ENCODE measurements at regions not wholly inside any gene's neighbourhood (a gene's known extent, or its start where the extent isn't known, plus 50 kb on each side); places are given as distances from the start of the nearest gene placed in this dataset.
A peak's percentile ranks its signal among the peaks of the same experiment; 100 is the strongest.

DNA sequence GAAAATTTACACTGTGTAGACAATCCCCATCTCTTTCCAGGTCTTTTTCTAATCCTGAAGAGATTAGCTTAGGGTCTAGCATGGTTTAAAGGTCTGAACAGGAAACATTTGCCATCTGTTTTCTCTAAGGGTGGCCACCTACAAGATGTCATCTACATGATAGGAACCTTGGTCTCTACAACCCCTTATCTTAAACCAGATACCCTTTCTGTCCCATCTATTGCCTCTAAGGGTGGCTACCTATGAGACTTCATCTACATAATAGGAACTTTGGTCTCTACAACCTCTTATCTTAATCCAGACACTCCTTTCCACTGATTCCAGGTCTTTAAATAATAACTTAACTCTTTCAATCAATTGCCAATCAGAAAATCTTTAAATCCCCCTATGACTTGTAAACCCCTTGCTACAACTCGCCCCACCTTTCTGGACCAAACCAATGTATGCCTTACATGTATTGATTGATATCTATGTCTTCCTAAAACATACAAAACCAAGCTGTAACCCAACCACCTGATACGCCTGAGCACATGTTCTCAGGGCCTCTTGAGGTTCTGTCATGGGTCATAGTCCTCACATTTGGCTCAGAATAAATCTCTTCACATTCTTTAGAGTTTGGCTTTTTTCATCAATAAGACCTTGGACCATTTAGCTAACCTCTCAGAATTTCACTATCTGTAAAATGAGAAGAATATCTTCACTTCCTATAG, 605.0 kb downstream of the TUSC7 start:
- DNase-seq, result no peak

DNA sequence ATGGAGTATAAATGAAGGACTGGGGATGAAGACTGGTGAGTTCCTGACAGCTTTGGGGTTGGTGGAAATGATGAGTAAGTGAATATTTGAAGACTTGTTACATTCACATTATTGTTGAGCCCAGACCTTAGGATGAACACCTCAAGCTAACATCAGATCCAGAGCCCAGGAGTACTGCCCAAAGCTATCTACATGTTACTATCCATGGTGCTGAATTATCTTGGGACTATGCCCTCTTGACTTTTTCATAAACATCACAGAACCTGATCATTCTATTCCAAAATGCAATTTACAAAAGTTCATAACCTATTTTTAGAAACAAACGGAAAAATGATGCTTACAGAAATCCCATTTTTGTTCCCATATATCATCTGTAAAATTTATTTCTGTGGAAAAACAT, 613.3 kb downstream of the TUSC7 start:
- peak; percentile 13 for DNase-seq

DNA sequence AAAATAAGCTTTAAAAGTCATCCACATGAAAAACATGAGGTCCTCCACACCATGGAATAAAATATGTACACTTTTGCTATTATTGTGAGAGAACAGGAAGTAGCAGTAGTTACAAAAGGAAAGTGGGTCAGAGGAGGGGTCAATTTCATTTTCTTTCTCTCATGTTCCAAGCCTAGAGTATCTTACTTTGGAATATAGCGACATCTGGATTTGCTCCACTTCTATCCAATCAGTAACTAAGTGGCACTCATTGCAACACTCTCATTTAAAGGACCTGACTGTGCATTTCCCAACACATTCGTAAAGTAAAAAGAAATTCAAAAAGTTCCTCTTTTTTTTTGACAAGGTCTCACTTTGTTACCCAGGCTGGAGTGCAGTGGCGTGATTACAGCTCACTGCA, 637.3 kb downstream of the TUSC7 start:
- no peak for DNase-seq

DNA sequence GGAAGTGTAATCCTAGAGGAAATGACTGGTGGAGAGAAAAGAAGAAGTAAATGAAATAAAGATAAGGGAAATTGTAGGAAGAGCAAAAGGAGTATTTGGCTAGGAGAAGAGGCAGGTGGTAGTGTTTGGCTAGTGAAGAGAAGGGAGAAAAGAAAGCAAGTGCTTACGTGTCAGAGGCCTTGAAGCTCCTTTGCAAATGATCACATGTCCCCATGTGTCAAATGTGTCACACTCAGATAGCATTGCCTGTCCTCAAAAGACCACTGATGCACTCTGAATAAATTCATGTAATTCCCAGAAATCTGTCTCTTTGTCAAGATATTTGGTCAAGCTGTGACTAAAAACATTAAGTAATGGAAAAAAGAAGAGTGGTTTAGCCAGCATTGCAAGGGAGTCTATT, 639.3 kb downstream of the TUSC7 start:
- no peak for DNase-seq

DNA sequence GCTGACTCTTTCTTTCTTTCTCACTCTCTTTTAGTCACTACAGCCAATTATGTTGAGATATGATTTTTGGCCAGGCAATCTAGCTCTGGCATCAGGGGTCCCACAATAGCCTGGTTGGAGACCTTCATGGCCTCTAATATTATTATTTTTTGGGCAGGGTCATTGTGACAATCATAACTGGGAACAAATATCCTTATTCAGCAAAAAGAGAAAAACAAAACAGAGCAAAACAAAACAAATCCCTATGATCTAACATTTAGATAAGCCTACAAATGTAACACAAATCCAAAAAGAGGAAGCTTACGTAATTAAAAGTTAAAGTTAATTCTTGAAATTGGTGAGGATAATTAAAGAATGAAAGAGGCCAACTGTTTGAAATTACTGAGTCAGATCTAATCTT, 640.0 kb downstream of the TUSC7 start:
- DNase-seq, result no peak

DNA sequence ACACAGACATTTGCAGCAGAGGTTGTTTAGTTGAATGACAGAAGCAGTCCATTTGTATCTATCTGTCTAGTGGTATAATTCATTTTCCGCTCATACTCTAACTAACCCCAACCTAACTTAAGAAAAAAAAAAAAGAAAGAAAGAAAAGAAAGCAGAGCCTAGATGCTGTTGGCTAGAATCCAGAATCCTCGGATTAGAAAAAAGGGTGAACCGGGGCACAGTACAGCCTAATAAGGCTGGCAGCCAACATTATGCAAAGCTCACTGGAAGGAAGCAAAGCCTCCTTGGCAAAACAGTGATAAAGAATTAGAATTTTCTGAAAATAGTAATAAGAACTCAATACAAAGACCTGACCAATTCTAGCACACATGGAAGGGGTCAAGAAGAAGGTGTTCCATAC, 640.8 kb downstream of the TUSC7 start:
- no peak for DNase-seq

DNA sequence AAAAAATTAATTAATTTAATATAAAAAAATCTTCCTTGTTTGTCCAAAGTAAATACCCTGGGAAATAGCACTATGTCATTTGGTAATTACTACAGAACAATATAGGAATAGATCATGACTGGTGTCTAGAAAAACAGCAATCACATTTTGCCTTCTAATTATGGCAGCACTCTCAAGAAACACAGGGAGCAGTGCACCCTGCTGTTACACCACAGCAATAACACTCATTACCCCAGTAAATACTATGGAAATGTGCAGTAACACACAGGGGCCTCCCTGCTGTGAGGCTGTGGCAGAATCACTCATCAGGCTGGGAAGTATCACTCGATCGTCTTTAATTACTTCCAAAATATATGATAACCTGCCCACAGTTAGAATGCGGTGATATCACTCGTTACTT, 646.0 kb downstream of the TUSC7 start:
- DNase-seq, result no peak

DNA sequence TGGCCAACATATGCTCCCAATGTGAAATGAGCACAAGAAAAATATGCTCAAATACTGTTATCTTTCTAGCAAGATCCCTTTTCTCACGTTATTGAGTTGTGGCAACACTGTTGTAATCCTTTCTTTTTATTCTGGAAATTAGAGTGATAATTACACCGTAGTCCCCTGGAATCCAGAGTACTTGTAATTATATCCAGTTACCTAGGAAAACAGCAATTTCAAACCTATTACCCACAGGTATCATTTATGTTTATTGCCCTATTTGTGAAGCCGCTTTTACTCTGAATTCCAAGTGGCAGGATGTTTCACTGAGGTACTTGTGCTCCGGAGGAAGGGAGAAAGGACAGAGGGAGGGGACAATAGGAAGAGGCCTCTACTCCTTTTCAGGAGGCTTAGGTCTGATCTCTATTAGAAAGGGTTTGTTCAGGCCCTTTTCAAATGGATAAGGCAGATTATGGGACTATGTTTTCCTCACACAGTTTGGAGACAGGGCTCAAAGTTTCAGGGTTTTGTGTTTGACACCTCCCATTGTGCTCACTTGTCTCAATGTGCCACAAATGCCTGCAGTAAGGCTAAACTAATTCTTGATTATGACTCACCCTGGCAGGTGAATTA, 646.6 kb downstream of the TUSC7 start:
- DNase-seq, result no peak

DNA sequence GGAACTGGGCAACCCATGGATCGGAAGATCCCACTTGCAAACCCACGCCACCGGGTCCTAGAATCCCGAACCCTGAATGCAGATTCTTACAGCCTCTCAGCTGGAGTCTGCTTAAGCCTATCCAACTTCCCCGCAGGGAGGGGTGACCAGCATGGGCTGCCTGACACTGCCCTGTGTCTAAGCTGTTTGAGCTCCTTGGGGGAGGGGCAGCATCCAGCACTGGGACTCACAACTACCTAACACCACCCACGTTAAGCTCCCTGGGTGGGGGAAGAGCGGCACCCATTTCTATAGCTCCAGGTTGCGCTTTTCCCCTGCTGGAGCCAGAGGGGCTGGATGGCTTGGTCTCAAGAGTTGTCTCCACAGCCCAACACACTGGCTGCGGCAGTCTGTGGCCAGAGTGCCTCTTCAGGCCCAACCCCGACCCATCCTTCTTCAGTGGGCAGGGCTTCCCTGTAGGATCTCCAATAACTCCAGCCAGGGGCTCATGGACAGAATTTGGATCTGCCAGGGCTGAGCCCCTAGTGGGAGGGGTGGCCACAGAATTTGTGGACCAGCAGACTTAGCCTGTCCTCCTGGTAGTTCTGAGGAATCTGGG, 649.2 kb downstream of the TUSC7 start:
- no peak for DNase-seq

DNA sequence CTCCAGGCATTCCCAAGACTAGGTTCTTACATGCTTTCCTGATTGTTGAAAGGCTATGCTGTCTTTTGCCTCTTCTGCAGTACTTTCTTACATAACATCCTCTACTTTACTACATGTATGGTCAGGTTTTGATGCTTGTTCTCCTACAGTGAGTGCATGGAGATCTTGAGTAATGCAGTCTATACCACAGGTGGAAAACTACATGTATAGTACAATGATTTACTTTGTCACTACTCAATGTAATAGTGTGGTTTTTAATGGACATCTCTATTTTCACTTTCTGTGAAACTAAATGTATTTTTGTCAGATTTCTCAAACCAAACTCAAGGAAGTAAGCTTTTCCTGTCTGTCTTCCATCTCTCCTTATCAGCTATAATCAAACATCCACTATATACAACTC, 657.0 kb downstream of the TUSC7 start:
- DNase-seq, result no peak

DNA sequence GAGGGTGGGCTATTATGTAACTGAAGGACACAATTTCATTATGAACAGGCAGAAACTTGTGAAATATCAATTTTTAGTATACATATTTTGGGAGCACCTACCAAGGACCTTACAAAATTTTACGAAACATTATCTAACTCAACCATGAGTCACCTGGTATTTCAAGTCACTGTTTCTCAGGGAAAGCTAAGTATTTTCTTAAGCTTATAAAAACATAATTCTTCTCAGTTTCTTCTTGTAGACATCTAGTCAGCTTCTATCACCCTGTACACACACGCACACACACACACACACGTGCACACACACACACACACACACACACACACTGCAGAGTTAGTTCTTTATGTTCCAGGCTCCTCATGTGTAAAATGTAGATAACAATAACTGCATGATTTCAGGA, 658.3 kb downstream of the TUSC7 start:
- DNase-seq, result no peak

DNA sequence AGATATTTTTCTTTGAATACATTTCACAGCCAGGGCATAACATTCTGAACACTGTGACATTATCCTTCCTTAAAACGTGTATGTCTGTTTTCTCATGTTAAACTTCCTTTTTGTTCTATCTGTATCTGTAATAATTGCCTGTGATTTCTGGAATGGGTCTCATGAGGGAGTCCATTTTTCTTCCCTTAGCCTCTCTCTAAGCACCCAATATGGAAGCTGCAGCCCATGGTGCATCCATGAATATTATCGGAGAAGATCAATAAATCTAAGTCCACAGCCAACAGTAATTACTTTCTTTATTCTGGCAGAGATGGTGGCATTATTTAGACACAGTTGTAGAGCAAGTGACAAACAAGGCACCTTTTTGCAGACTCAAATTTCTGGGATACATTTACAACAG, 671.1 kb downstream of the TUSC7 start:
- no peak for DNase-seq

DNA sequence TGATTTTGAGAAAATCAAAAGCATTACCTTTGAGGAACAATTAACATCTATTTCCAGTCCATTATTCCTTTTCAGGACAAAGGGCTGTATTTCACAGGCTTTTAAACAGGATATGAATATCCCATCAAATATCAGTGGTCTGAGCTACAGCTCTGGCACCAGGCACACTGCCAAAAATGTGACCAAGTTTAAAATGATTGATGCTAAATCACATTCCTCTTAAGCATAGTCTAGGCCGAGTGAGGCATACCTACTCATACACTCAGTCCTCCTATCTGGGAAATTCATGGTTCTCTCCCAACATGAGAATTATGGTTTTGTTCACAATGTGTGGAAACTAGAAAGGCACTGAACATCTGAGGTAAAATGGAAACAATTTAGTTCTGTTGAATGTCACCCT, 683.5 kb downstream of the TUSC7 start:
- DNase-seq, result no peak

DNA sequence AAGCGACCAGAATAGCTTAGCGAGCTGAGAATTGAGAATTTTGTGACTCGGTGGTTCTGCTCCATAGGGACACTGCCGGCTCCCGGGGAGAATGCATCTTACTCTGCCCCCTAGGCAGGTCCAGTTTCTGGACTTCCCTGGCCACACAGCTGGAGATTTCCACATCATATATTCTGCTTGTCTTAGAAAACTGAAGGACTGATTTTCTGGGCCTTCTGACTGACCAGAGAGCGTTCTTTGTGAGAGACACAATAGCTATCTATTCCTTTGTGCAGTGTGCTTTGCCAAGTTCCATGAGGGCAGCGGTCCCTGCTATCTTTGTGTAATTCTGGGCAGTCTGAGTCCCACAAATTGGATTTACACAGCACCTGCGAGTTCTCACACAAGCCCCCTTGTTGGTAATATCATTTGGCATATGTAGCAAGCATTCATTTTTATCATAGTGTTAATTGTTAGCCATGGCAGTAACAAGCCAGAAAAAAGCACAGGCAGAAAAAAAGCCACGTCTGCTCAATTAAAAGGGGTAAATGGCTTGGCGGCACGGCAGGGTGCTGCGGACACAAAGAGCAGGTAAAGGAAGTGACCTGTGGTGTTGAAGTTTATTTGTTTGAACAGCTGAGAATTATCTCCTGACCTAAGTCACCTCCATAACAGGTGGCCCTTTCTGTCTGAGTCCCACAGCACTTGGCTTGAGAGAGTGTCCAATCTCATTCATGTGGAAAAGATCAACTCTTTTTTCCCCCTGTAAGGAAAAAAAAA, 688.7 kb downstream of the TUSC7 start:
- DNase-seq, result no peak

DNA sequence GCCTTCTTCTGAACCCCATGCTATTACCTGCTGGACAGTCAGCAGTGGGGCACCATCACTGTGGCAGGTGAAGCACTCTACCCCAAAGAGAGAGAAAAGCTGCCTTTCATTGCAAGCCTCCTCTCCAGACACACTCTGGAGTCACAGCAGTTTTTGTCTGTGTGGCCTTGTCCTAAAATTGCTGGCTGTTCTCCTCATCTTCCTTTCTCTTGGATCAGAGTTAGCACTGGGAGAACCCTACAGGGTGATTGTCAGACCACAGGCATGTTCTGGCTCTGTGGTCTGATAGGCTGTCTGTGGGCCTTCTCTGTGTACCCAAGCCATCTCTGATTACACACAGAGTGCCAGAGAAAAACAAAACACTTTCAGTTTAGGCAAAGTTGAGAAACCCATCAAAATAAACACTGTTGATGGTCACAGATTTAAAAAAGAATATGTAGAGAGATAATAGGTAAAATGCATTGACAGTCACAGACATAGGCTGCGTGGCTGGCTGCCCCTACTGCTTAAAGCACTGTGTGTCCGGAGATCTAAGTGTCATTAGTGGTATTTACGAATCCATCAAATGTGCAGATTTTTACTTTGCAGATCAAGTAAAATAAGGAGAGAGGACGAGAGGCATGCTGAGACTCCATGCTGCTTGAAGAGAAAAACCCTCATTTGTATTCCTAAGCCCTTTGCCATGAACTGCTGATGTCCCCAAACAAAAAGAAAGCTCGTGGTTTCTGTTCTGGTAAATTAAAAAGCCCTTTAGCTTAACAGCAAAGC, 689.9 kb downstream of the TUSC7 start:
- DNase-seq, result no peak

DNA sequence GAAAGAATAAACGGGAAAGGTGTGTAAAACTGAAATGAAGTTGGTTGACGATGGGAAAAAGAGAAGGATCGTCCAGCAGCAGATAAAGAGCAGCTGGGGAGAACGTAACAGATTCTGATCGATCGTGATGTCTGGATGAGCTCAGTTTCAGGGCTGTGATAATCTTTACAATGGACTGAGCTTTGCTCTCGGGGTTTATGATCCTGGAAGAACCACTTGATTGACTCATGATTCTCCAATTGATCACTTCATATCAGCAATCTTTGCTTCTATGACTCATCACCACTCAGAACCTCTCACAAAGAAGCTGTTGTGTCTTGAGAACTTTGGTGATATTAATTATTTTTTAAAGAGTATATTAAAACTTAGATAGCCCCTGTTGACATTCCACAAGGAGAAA, 690.7 kb downstream of the TUSC7 start:
- DNase-seq, result no peak

DNA sequence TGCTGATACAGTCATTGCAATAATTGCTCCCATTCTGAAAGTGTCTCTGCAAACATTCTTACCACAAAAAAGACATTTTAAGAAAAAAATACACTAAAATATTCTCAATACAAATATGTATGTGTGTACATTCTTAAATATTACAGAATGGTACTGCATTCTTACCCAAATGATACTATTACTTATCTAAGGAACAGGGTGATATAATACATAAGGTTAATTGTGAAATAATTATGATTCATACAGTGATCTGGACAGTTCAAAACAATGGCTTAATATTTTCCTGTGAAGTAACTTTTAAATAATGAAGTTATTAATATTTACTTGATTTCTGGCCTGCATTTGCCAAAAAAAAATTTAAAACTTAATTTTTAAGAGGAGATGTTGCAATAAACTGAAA, 694.6 kb downstream of the TUSC7 start:
- DNase-seq, result no peak

DNA sequence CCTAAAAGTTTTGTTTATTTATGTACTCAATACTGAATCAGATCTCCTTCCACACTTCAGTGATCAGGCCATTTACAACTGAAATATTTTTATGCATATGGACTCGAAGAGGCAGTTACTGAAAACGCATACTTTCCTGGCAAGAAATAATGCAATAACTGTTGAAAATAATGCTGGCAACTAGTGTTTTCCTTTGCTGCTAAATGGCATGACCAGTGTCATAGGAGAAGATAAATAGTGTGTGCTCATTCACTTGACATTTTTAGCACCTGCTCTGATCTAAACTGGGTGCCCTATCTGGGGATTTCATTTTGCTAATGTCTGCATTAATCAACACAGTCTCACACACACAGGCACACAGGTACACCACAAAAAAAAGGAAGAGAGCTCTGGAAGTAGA, 695.2 kb downstream of the TUSC7 start:
- no peak for DNase-seq

DNA sequence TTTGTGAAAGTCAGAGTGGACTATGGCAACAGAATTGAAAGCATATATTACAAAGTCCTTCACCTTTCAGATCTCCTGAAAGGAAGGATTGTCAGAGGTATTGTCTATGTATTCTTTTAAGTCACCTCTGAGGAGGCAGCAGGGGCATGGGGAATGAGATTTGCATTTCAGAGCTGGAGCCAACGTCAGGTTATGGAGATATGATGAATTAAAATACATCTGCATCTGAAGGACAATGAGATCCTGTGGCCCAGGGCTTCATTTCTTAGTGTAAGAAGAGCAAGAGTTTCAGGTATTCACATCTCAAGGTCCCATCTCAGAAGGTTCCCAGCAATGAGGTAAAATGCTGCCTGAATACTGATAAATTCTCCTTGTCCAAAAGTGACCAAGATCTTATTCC, 695.8 kb downstream of the TUSC7 start:
- no peak for DNase-seq

DNA sequence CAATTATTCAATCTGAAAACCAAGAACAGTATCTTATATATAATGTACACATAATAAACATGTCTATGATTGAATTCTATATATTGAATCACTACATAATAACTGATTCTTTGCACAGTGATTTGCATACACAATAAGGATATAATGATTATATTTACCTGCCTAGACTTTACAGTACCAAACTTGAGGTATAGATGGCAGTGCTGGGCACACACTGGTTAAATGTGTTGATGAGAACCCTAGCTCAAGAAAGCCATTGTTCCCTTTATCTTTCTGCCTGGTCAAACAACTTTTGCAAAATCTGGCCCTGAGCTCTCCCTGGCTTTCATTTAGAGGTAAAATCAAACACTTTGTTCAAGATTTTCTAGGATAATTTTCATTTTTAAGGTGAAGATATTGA, 697.7 kb downstream of the TUSC7 start:
- no peak for DNase-seq

DNA sequence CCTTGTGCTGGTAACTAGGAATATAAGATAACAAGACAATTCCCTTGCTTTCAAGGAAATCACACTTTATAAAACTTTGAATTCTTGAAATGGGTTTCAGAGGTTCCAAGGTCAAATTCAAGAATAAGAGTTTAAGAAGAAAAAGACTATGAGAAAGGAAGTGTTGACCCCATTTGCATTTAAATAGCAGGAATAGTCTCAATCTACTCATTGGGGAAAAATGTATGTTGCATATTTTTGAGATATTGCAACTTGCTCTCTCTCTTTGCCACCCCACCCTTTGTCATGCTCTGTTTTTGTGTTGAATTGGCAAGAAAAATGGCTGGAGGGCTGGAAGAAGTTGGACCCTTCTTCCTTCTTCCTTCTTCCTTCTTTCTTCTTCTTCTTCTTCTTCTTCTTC, 699.2 kb downstream of the TUSC7 start:
- DNase-seq, result no peak

DNA sequence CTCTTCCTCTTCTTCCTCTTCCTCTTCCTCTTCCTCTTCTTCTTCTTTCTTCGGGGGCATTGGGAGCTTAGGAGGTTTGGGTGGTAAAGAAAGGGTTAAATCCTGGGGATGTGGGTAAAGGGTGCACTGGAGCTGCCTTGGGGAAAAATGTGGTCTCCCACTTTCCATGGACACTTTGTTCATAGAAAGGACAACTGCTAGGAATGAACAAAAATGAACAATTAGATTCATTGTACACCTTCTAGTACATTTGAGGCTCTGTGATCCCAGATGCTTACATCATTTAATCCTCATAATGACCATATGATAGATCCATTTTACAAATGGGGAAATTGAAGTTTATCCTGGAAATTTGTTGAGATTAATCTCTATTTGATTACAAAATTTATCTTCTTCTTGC, 699.7 kb downstream of the TUSC7 start:
- DNase-seq, result no peak

Data from hindlimb muscle (tissue), 1 donor.